Spleen (tissue), 11 donors: ENCODE measurements at regions not wholly inside any gene's neighbourhood (a gene's known extent, or its start where the extent isn't known, plus 50 kb on each side); places are given as distances from the start of the nearest gene placed in this dataset.

Source experiments
- DNase-seq: peaks from one replicate; pipeline ENCODE4 v3.0.0-alpha.2; 2020
- H3K27ac ChIP-seq, 8 donors: fragments of 200-600 bp; sonication (generic) in 7 of 8; 1 replicate in 4 of 8; 2 replicates in 4 of 8; pipeline versions ENCODE4 v1.5.0 to v1.8.0; 2016 to 2021; ENCODE audit warnings: inconsistent platforms in 4 of 8, mild to moderate bottlenecking in 4 of 8, moderate library complexity in 1 of 8
- H3K27me3 ChIP-seq, 7 donors: fragments of 200-600 bp; sonication (generic) in 6 of 7; replicated peaks in 1 of 7; 1 replicate in 4 of 7; 2 replicates in 3 of 7; pipeline versions ENCODE4 v1.5.0 to v1.8.0; 2016 to 2021; ENCODE audit warnings: inconsistent platforms in 3 of 7, mild to moderate bottlenecking in 1 of 7
- H3K36me3 ChIP-seq, 6 donors: fragments of 200-600 bp; sonication (generic) in 5 of 6; 1 replicate in 4 of 6; 2 replicates in 2 of 6; pipeline versions ENCODE4 v1.5.0 to v1.8.0; 2016 to 2021; ENCODE audit warnings: inconsistent platforms in 2 of 6
- H3K4me1 ChIP-seq, 6 donors: fragments of 200-600 bp; sonication (generic) in 5 of 6; 1 replicate in 3 of 6; 2 replicates in 3 of 6; pipeline versions ENCODE4 v1.5.0 to v1.8.0; 2016 to 2021; ENCODE audit warnings: inconsistent platforms in 3 of 6
- H3K4me3 ChIP-seq, 8 donors: fragments of 200-600 bp; sonication (generic) in 7 of 8; 1 replicate in 4 of 8; 2 replicates in 4 of 8; pipeline versions ENCODE4 v1.5.0 to v1.8.0; 2016 to 2021; ENCODE audit warnings: inconsistent platforms in 4 of 8, mild to moderate bottlenecking in 4 of 8, moderate library complexity in 2 of 8
- H3K9me3 ChIP-seq, 8 donors: fragments of 200-600 bp; sonication (generic) in 7 of 8; 1 replicate in 4 of 8; 2 replicates in 4 of 8; pipeline versions ENCODE4 v1.5.0 to v1.8.0; 2016 to 2021; ENCODE audit warnings: inconsistent platforms in 4 of 8
- CTCF ChIP-seq, 11 experiments: fragments of 200-600 bp in 7 of 11; fragments of 450-650 bp in 4 of 11; sonication (generic) in 4 of 11; IDR thresholded peaks in 8 of 11; conservative IDR thresholded peaks in 3 of 11; 1 replicate in 7 of 11; 2 replicates in 4 of 11; pipeline versions ENCODE4 v1.4.0 to v1.8.0; 2016 to 2021; ENCODE audit warnings: antibody characterized with exemption in 11 of 11, inconsistent platforms in 4 of 11, mild to moderate bottlenecking in 1 of 11
- POLR2A ChIP-seq, 3 donors: fragments of 450-650 bp; IDR thresholded peaks; one replicate each; pipeline ENCODE4 v1.5.1; 2017; ENCODE audit warnings: antibody characterized with exemption in 3 of 3, mild to moderate bottlenecking in 1 of 3
- POLR2AphosphoS5 ChIP-seq, 3 donors: sonication (generic); formaldehyde crosslinking; IDR thresholded peaks; one replicate each; pipeline ENCODE4 v1.5.1; 2017; ENCODE audit warnings: antibody characterized with exemption in 3 of 3
- WGBS, 5 donors: extraction: QIAGEN DNeasy Blood & Tissue Kit in 3 of 5; methylation state at CpG; one replicate each; pipeline versions ENCODE4 v1.1.5 to v1.1.7; 2013 to 2018; 5-methylcytosine and 5-hydroxymethylcytosine counted together
- intact Hi-C: fragments of 100-400 bp; cut with DNase I; formaldehyde crosslinking; loops from one replicate; pipeline ENCODE4 v1.15.0; 2023; ENCODE audit warnings: low total_unique reads
- donor health status: healthy with polysubstance abuse.
- donor health status: DM: no; HTN: no; CAD: no; lungs with moderate emphysema.
- donor health status: DM: no; HTN: no; CAD: no.
- donor health status: Bipolar disorder and iron deficiency.
- donor health status: healthy.
- donor health status: DM: no; HTN: no; CAD: no.
- donor health status: DM: yes; HTN: yes; CAD: no.

GRCh38 chr4:53925050-53925605 lies 139.3 kb downstream of the CHIC2 start:
- intact Hi-C loops: loop anchor here (5.0 kb wide), 1 partner anchor 292 kb away; no protein-coding TSS in a partner anchor
- H3K4me1 ChIP-seq: peaks cover 0 to 23% (median 6%) of the 10 kb centered on the region in 6 donors
- no peaks in the 10 kb centered on the region for H3K9me3 ChIP-seq
- no peaks in the 10 kb centered on the region for H3K36me3 ChIP-seq
- no peak for TF ChIP-seq CTCF (IDR thresholded peaks at IDR 0.05 in 8 of 11, conservative IDR thresholded peaks at IDR 0.05 in 3 of 11)
- no peak for TF ChIP-seq POLR2A (IDR thresholded peaks at IDR 0.05)
- TF ChIP-seq POLR2AphosphoS5 (IDR thresholded peaks at IDR 0.05): no peak
- whole genome bisulfite sequencing, 5 donors: 86 to 100% (median 94%) methylated on average over 2 of the region's 2 CpGs
- DNase-seq: no peak
- no peaks in the 10 kb centered on the region for H3K27me3 ChIP-seq
- no peak overlapping the region for H3K27ac ChIP-seq
- H3K4me3 ChIP-seq: no peak overlapping the region

GRCh38 chr4:53924333-53925049 lies 139.9 kb downstream of the CHIC2 start:
- Histone ChIP-seq H3K4me1 (peaks cover 0 to 23% (median 9%) of the 10 kb centered on the region in 6 donors), H3K36me3 (no peaks in the 10 kb centered on the region), H3K27me3 (peaks cover 0 to 4% (median 0%) of the 10 kb centered on the region in 7 donors), H3K4me3 (no peak overlapping the region), H3K27ac (no peak overlapping the region), H3K9me3 (no peaks in the 10 kb centered on the region)
- WGBS, 5 donors: 81 to 87% (median 81%) methylated on average over 7 of the region's 7 CpGs
- TF ChIP-seq CTCF (IDR thresholded peaks at IDR 0.05 in 8 of 11, conservative IDR thresholded peaks at IDR 0.05 in 3 of 11) (no peak), POLR2A (IDR thresholded peaks at IDR 0.05) (no peak), POLR2AphosphoS5 (IDR thresholded peaks at IDR 0.05) (no peak)
- DNase-seq: no peak
- intact Hi-C loops: loop anchor here (5.0 kb wide), 1 partner anchor 293 kb away; no protein-coding TSS in a partner anchor

GRCh38 chr4:53923921-53924320 lies 140.5 kb downstream of the CHIC2 start:
- peaks cover 0 to 4% (median 0%) of the 10 kb centered on the region in 7 donors for H3K27me3 ChIP-seq
- H3K9me3 ChIP-seq: no peaks in the 10 kb centered on the region
- H3K4me3 ChIP-seq: no peak overlapping the region
- H3K36me3 ChIP-seq: no peaks in the 10 kb centered on the region
- peaks cover 0 to 22% (median 9%) of the 10 kb centered on the region in 6 donors for H3K4me1 ChIP-seq
- intact Hi-C loops: no loop called here
- no peak for DNase-seq
- TF ChIP-seq POLR2A (IDR thresholded peaks at IDR 0.05) (no peak), CTCF (IDR thresholded peaks at IDR 0.05 in 8 of 11, conservative IDR thresholded peaks at IDR 0.05 in 3 of 11) (no peak), POLR2AphosphoS5 (IDR thresholded peaks at IDR 0.05) (no peak)
- no peak overlapping the region for H3K27ac ChIP-seq
- 87 to 94% (median 90%) methylated on average over 5 of the region's 5 CpGs for WGBS, 5 donors

- H3K4me1 ChIP-seq: peaks cover 0 to 21% (median 9%) of the 10 kb centered on the region in 6 donors
- intact Hi-C loops: no loop called here
Observed at GRCh38 chr4:53921856-53922255, 142.5 kb downstream of the CHIC2 start.

More at GRCh38 chr4:53921856-53922255, 142.5 kb downstream of the CHIC2 start:
- Histone ChIP-seq H3K9me3 (no peaks in the 10 kb centered on the region), H3K27ac (no peak overlapping the region), H3K4me3 (no peak overlapping the region), H3K36me3 (no peaks in the 10 kb centered on the region), H3K27me3 (peaks cover 0 to 4% (median 0%) of the 10 kb centered on the region in 7 donors)
- TF ChIP-seq POLR2AphosphoS5 (IDR thresholded peaks at IDR 0.05) (no peak), CTCF (IDR thresholded peaks at IDR 0.05 in 8 of 11, conservative IDR thresholded peaks at IDR 0.05 in 3 of 11) (no peak), POLR2A (IDR thresholded peaks at IDR 0.05) (no peak)
- DNase-seq: no peak
